ENCODE measurements at regions not wholly inside any gene's neighbourhood (a gene's known extent, or its start where the extent isn't known, plus 50 kb on each side); places are given as distances from the start of the nearest gene placed in this dataset.

DNA sequence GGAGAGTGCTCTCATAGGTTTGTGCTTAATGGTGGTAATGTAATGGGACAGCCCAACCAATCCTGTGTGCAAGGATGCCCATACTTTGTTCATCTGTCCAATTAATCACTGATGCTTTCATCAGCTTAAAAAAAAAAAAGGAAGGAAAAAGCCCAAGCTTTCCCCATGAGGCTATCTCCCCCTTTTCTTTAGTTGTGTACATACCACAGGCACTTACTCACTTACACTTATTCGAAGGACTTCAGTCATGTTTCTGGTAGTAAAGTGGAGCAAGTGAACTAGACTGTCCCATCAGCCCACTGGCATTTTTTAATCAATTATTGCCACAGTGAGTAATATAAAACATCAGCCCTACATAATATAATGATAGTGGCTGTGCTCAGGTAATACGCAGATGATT, 183.5 kb upstream of the UFM1 start:
- no peak overlapping the region for H3K4me3 Mint-ChIP-seq
- TF ChIP-seq, protein P1, sequence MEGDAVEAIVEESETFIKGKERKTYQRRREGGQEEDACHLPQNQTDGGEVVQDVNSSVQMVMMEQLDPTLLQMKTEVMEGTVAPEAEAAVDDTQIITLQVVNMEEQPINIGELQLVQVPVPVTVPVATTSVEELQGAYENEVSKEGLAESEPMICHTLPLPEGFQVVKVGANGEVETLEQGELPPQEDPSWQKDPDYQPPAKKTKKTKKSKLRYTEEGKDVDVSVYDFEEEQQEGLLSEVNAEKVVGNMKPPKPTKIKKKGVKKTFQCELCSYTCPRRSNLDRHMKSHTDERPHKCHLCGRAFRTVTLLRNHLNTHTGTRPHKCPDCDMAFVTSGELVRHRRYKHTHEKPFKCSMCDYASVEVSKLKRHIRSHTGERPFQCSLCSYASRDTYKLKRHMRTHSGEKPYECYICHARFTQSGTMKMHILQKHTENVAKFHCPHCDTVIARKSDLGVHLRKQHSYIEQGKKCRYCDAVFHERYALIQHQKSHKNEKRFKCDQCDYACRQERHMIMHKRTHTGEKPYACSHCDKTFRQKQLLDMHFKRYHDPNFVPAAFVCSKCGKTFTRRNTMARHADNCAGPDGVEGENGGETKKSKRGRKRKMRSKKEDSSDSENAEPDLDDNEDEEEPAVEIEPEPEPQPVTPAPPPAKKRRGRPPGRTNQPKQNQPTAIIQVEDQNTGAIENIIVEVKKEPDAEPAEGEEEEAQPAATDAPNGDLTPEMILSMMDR (IDR thresholded peaks at IDR 0.05) = no peak
- CTCF ChIA-PET = no interaction called here
- peaks cover 10% of the 10 kb centered on the region for H3K4me1 Mint-ChIP-seq
- H3K9me3 Mint-ChIP-seq = no peaks in the 10 kb centered on the region
- DNase-seq (no peak), ATAC-seq (ENCODE audit: low read depth) (no peak)
- H3K27ac Mint-ChIP-seq = no peak overlapping the region
- intact Hi-C loops (cut with micrococcal nuclease) = loop anchor here (5.0 kb wide), 1 partner anchor 181 kb away; the partner anchor contains the start of gene UFM1
- H3K27me3 Mint-ChIP-seq = no peaks in the 10 kb centered on the region
- no peaks in the 10 kb centered on the region for H3K36me3 Mint-ChIP-seq (ENCODE audit: low read depth)
- POLR2A ChIA-PET = no interaction called here

DNA sequence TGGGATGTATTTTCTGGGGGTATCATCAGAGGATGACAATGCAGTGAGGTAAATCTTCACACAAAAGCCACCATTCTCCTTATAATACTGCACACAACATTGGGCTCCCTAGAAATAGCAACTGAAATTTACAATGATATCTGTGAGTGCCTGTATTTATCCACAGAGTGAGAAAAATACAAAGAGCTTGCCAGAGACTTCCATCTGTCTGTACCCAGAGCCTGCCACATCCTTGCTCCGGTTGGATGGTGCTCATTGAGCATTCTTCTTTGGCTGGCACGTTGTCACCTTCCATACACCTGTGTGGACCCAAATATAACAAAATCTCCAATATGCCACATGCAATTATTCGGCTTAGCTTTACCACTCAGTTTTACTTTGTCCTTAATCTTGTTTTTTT, 189.5 kb upstream of the UFM1 start:
- DNase-seq (no peak), ATAC-seq (ENCODE audit: low read depth) (no peak)
- H3K9me3 Mint-ChIP-seq = no peaks in the 10 kb centered on the region
- intact Hi-C loops (cut with micrococcal nuclease) = no loop called here
- no peaks in the 10 kb centered on the region for H3K27me3 Mint-ChIP-seq
- no peaks in the 10 kb centered on the region for H3K36me3 Mint-ChIP-seq (ENCODE audit: low read depth)
- TF ChIP-seq, protein P1 (IDR thresholded peaks at IDR 0.05) = no peak
- H3K4me3 Mint-ChIP-seq = no peak overlapping the region
- ChIA-PET CTCF (no interaction called here), POLR2A (no interaction called here)
- no peaks in the 10 kb centered on the region for H3K4me1 Mint-ChIP-seq
- no peak overlapping the region for H3K27ac Mint-ChIP-seq

DNA sequence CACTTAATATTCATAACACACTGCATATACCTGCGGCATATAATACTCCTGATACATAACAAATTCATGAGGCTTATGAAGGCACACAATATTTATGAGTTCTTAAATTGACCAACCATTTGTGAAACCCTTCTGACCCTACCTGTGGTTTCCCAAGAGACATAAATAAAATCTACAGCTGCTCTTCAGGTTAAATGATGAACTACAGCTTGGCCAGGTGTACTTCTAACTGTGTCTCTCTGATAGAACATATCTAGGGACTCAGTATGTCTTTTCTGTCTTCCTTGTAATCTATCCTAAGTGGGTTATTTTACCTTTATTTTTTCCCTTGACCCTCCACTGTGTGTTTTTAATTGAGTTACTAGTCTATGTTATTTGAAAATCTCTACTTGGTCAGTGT, 189.9 kb upstream of the UFM1 start:
- H3K36me3 Mint-ChIP-seq (ENCODE audit: low read depth) = no peaks in the 10 kb centered on the region
- TF ChIP-seq, protein P1 (IDR thresholded peaks at IDR 0.05) = no peak
- DNase-seq (no peak), ATAC-seq (ENCODE audit: low read depth) (no peak)
- no peaks in the 10 kb centered on the region for H3K4me1 Mint-ChIP-seq
- H3K9me3 Mint-ChIP-seq = no peaks in the 10 kb centered on the region
- H3K27me3 Mint-ChIP-seq = no peaks in the 10 kb centered on the region
- POLR2A ChIA-PET = no interaction called here
- intact Hi-C loops (cut with micrococcal nuclease) = no loop called here
- CTCF ChIA-PET = no interaction called here
- H3K27ac Mint-ChIP-seq = no peak overlapping the region
- H3K4me3 Mint-ChIP-seq = no peak overlapping the region

DNA sequence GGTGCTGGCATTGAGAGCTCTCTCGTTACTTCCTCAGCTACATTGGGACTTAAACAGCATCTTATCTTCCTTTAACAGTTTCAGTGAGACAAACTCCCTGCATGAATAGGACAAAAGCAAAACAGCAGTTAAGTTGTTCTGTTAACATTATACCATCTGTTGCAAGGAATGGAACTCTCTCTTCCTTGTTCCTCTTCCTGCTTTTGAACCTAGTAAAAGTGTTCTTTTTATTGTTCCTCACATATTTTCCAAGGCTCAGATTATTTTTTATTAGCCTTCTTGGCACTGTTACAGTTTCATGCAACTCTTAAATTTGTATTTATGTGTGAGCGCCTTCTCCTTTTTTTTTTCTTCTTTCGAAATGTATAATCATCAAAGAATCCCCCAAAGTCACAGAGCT, 202.6 kb upstream of the UFM1 start:
- CTCF ChIA-PET = no interaction called here

DNA sequence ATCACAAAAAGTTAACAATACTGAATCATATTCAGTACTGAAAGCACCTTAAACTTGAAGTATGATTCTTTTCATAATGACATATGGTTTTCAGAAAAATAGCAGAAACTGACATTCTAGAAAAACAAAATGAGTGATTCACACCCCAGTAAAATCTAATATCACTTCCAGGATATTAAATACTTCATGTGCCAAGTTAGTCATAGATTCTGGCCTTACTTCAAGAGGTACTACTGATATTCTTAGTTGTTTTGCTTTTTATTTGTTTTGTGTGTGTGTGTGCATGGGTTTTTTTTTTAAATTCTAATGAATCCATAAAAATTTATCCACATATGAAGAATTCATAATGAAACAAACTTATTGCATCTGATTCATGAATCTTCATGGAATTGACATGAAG, 207.9 kb upstream of the UFM1 start:
- TF ChIP-seq, protein P1 (IDR thresholded peaks at IDR 0.05) = no peak
- H3K9me3 Mint-ChIP-seq = no peaks in the 10 kb centered on the region
- H3K4me1 Mint-ChIP-seq = no peaks in the 10 kb centered on the region
- no peaks in the 10 kb centered on the region for H3K36me3 Mint-ChIP-seq (ENCODE audit: low read depth)
- ATAC-seq (ENCODE audit: low read depth) = no peak
- no peak for DNase-seq
- CTCF ChIA-PET = no interaction called here
- no peak overlapping the region for H3K27ac Mint-ChIP-seq
- POLR2A ChIA-PET = no interaction called here
- no peak overlapping the region for H3K4me3 Mint-ChIP-seq
- intact Hi-C loops (cut with micrococcal nuclease) = no loop called here
- H3K27me3 Mint-ChIP-seq = no peaks in the 10 kb centered on the region

More for the DNA sequence above, 202.6 kb upstream of the UFM1 start:
- H3K27me3 Mint-ChIP-seq = no peaks in the 10 kb centered on the region
- DNase-seq = no peak
- H3K27ac Mint-ChIP-seq = no peak overlapping the region
- ATAC-seq (ENCODE audit: low read depth) = no peak
- H3K4me3 Mint-ChIP-seq = no peak overlapping the region
- no peaks in the 10 kb centered on the region for H3K4me1 Mint-ChIP-seq
- intact Hi-C loops (cut with micrococcal nuclease) = no loop called here
- POLR2A ChIA-PET = no interaction called here
- TF ChIP-seq, protein P1 (IDR thresholded peaks at IDR 0.05) = no peak
- H3K9me3 Mint-ChIP-seq = peaks cover 6% of the 10 kb centered on the region
- no peaks in the 10 kb centered on the region for H3K36me3 Mint-ChIP-seq (ENCODE audit: low read depth)

Measured in activated B cell treated with CpG ODN at 0.5 μM for 24 hours (primary cell).